ENCODE measurements at regions not wholly inside any gene's neighbourhood (a gene's known extent, or its start where the extent isn't known, plus 50 kb on each side); places are given as distances from the start of the nearest gene placed in this dataset.

GRCh38 chr2:3038636-3039035 is 339.0 kb downstream of the EIPR1 start:
- no peaks in the 10 kb centered on the region for H3K36me3 ChIP-seq (ENCODE audit: insufficient read depth, low read length)
- no peaks in the 10 kb centered on the region for H3K4me1 Mint-ChIP-seq (ENCODE audit: low read depth)
- no peaks in the 10 kb centered on the region for H3K27me3 Mint-ChIP-seq
- no peak overlapping the region for H3K27ac ChIP-seq (ENCODE audit: low read depth in 1 of 2, low read length in 2 of 2)
- no peak overlapping the region for H3K4me3 ChIP-seq (ENCODE audit: low read length)
- intact Hi-C loops (cut with DNase I, micrococcal nuclease) = no loop called here
- peaks cover 0 to 4% of the 10 kb centered on the region in 2 experiments for H3K9me3 ChIP-seq (ENCODE audit: control insufficient read depth in 1 of 2, insufficient read depth in 1 of 2, low read length in 2 of 2)
- ChIA-PET POLR2A (no interaction called here), CTCF (no interaction called here)
- H3K4me1 ChIP-seq (ENCODE audit: insufficient read depth, low read length) = no peaks in the 10 kb centered on the region
- ATAC-seq (ENCODE audit: poor library complexity) (no peak), DNase-seq (no peak)
- TF ChIP-seq CTCF (IDR thresholded peaks at IDR 0.05) = no peak
- H3K36me3 Mint-ChIP-seq (ENCODE audit: low read depth) = no peaks in the 10 kb centered on the region
- no peak overlapping the region for H3K27ac Mint-ChIP-seq
- no peaks in the 10 kb centered on the region for H3K9me3 Mint-ChIP-seq
- H3K4me3 Mint-ChIP-seq = no peak overlapping the region
- no peaks in the 10 kb centered on the region for H3K27me3 ChIP-seq (ENCODE audit: control insufficient read depth in 1 of 2, insufficient read depth in 2 of 2, low read length in 2 of 2)

- H3K27me3 Mint-ChIP-seq = no peaks in the 10 kb centered on the region
- no peaks in the 10 kb centered on the region for H3K4me1 Mint-ChIP-seq (ENCODE audit: low read depth)
Observed at GRCh38 chr2:3037196-3038194, 340.1 kb downstream of the EIPR1 start.

GRCh38 chr2:3036432-3037125 is 341.0 kb downstream of the EIPR1 start:
- H3K9me3 ChIP-seq (ENCODE audit: control insufficient read depth in 1 of 2, insufficient read depth in 1 of 2, low read length in 2 of 2) = peaks cover 0 to 4% of the 10 kb centered on the region in 2 experiments
- ChIA-PET POLR2A (no interaction called here), CTCF (no interaction called here)
- H3K27me3 ChIP-seq (ENCODE audit: control insufficient read depth in 1 of 2, insufficient read depth in 2 of 2, low read length in 2 of 2) = no peaks in the 10 kb centered on the region
- Mint-ChIP-seq H3K4me1 (ENCODE audit: low read depth) (no peaks in the 10 kb centered on the region), H3K9me3 (no peaks in the 10 kb centered on the region), H3K36me3 (ENCODE audit: low read depth) (no peaks in the 10 kb centered on the region), H3K27me3 (no peaks in the 10 kb centered on the region), H3K27ac (no peak overlapping the region), H3K4me3 (no peak overlapping the region)
- ATAC-seq (ENCODE audit: poor library complexity) (no peak), DNase-seq (no peak)
- no peaks in the 10 kb centered on the region for H3K36me3 ChIP-seq (ENCODE audit: insufficient read depth, low read length)
- intact Hi-C loops (cut with DNase I, micrococcal nuclease) = no loop called here
- H3K4me1 ChIP-seq (ENCODE audit: insufficient read depth, low read length) = no peaks in the 10 kb centered on the region
- TF ChIP-seq CTCF (IDR thresholded peaks at IDR 0.05) = no peak
- H3K4me3 ChIP-seq (ENCODE audit: low read length) = no peak overlapping the region
- H3K27ac ChIP-seq (ENCODE audit: low read depth in 1 of 2, low read length in 2 of 2) = no peak overlapping the region

More at GRCh38 chr2:3037196-3038194, 340.1 kb downstream of the EIPR1 start:
- no peak for ATAC-seq (ENCODE audit: poor library complexity)
- no peaks in the 10 kb centered on the region for H3K4me1 ChIP-seq (ENCODE audit: insufficient read depth, low read length)
- peaks cover 0 to 4% of the 10 kb centered on the region in 2 experiments for H3K9me3 ChIP-seq (ENCODE audit: control insufficient read depth in 1 of 2, insufficient read depth in 1 of 2, low read length in 2 of 2)
- no peak overlapping the region for H3K4me3 ChIP-seq (ENCODE audit: low read length)
- no peaks in the 10 kb centered on the region for H3K36me3 ChIP-seq (ENCODE audit: insufficient read depth, low read length)
- intact Hi-C loops (cut with DNase I, micrococcal nuclease) = no loop called here
- H3K27ac ChIP-seq (ENCODE audit: low read depth in 1 of 2, low read length in 2 of 2) = no peak overlapping the region
- H3K9me3 Mint-ChIP-seq = no peaks in the 10 kb centered on the region
- H3K4me3 Mint-ChIP-seq = no peak overlapping the region
- no peak overlapping the region for H3K27ac Mint-ChIP-seq
- no peaks in the 10 kb centered on the region for H3K27me3 ChIP-seq (ENCODE audit: control insufficient read depth in 1 of 2, insufficient read depth in 2 of 2, low read length in 2 of 2)
- ChIA-PET CTCF (no interaction called here), POLR2A (no interaction called here)
- TF ChIP-seq CTCF (IDR thresholded peaks at IDR 0.05) = no peak
- H3K36me3 Mint-ChIP-seq (ENCODE audit: low read depth) = no peaks in the 10 kb centered on the region
- no peak for DNase-seq

Data from CD4-positive, alpha-beta T cell (primary cell).